ENCODE measurements at regions not wholly inside any gene's neighbourhood (a gene's known extent, or its start where the extent isn't known, plus 50 kb on each side); places are given as distances from the start of the nearest gene placed in this dataset.

DNA sequence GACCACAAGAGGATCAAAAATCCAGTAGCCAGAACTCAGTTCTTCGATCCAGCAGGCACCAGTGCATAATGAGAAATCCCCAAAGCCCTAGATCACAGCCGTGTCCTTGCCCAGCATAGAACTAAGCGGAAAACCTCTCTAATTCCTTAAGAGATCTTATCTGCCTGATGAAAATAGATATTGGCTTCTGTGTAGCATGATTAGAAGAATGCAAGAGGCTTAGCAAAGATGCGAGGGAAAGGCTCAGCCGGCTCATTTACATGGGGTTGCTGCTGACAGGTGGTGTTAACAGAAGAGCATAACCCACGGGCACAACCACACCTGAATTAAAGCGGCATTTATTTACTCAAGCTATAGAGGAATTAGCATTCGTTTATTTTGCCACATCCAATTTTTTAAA is 400.0 kb upstream of the ADAMTS16 start:
- TF ChIP-seq, protein P1, sequence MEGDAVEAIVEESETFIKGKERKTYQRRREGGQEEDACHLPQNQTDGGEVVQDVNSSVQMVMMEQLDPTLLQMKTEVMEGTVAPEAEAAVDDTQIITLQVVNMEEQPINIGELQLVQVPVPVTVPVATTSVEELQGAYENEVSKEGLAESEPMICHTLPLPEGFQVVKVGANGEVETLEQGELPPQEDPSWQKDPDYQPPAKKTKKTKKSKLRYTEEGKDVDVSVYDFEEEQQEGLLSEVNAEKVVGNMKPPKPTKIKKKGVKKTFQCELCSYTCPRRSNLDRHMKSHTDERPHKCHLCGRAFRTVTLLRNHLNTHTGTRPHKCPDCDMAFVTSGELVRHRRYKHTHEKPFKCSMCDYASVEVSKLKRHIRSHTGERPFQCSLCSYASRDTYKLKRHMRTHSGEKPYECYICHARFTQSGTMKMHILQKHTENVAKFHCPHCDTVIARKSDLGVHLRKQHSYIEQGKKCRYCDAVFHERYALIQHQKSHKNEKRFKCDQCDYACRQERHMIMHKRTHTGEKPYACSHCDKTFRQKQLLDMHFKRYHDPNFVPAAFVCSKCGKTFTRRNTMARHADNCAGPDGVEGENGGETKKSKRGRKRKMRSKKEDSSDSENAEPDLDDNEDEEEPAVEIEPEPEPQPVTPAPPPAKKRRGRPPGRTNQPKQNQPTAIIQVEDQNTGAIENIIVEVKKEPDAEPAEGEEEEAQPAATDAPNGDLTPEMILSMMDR (IDR thresholded peaks at IDR 0.05) = no peak
- TF ChIP-seq POLR2A (IDR thresholded peaks at IDR 0.05) = no peak
